Pancreas (tissue), 10 donors: ENCODE measurements at regions not wholly inside any gene's neighbourhood (a gene's known extent, or its start where the extent isn't known, plus 50 kb on each side); places are given as distances from the start of the nearest gene placed in this dataset.
"Not testable (repeated sequence)": the region's sequence is repeated elsewhere in the genome, so short reads cannot be mapped to it uniquely, and the experiment has no call there.

Source experiments
- ATAC-seq, 4 donors: fragments of 200-7000 bp; cut with Tn5 transposase; one replicate each; pipeline versions ENCODE4 v1.8.0 to v1.9.1; 2020; ENCODE audit warnings: mild to moderate bottlenecking in 4 of 4, moderate library complexity in 4 of 4
- DNase-seq, 6 donors: peaks; one replicate each; pipeline ENCODE4 v3.0.0-alpha.2; 2020
- FAIRE-seq: peaks from 2 replicates; lab custom pipeline; 2012; peaks lifted over from hg19 to GRCh38; lab: Jason Lieb, UNC
- H3K27ac ChIP-seq, 4 donors: fragments of 200-600 bp; sonication (generic); 1 replicate in 3 of 4; 2 replicates in 1 of 4; pipeline versions ENCODE4 v1.5.0 to v1.8.0; 2020
- H3K27me3 ChIP-seq, 4 donors: fragments of 200-600 bp; one replicate each; pipeline ENCODE4 v1.8.0; 2021
- H3K36me3 ChIP-seq, 3 donors: fragments of 200-600 bp; sonication (generic) in 1 of 3; one replicate each; pipeline versions ENCODE4 v1.5.0 to v1.8.0; 2020 to 2021
- H3K4me1 ChIP-seq, 3 donors: fragments of 200-600 bp; one replicate each; pipeline ENCODE4 v1.8.0; 2021
- H3K4me3 ChIP-seq, 4 donors: fragments of 200-600 bp; sonication (generic) in 2 of 4; one replicate each; pipeline versions ENCODE4 v1.5.0 to v1.8.0; 2020 to 2021
- H3K9me3 ChIP-seq, 4 donors: fragments of 200-600 bp; one replicate each; pipeline ENCODE4 v1.8.0; 2021
- WGBS, 2 donors: extraction: QIAGEN DNeasy Blood & Tissue Kit; methylation state at CpG; one replicate each; pipeline ENCODE4 v1.1.7; 2013; 5-methylcytosine and 5-hydroxymethylcytosine counted together
- intact Hi-C, 3 donors: fragments of 100-400 bp; cut with DNase I; formaldehyde crosslinking; loops; one replicate each; pipeline versions ENCODE4 v1.11.1 to v1.14.2; 2022
- TF ChIP-seq, protein P1 (sequence below), 4 donors: fragments of 200-600 bp; sonication (generic) in 3 of 4; IDR thresholded peaks; one replicate each; pipeline versions ENCODE4 v1.5.0 to v1.8.0; 2021; ENCODE audit warnings: antibody characterized with exemption in 4 of 4
- donor health status: healthy with polysubstance abuse.
- donor health status: DM: no; HTN: no; CAD: no; lungs with moderate emphysema.
- donor health status: DM: no; HTN: no; CAD: no.
- donor health status: control.
- donor health status: control.
- donor health status: Bipolar disorder and iron deficiency.
- donor health status: DM: yes; HTN: yes; CAD: no.
- donor health status: DM: no; HTN: no; CAD: no.
- donor health status: DM: no; HTN: no; CAD: no.
- donor health status: DM: yes; HTN: yes; CAD: no.

DNA sequence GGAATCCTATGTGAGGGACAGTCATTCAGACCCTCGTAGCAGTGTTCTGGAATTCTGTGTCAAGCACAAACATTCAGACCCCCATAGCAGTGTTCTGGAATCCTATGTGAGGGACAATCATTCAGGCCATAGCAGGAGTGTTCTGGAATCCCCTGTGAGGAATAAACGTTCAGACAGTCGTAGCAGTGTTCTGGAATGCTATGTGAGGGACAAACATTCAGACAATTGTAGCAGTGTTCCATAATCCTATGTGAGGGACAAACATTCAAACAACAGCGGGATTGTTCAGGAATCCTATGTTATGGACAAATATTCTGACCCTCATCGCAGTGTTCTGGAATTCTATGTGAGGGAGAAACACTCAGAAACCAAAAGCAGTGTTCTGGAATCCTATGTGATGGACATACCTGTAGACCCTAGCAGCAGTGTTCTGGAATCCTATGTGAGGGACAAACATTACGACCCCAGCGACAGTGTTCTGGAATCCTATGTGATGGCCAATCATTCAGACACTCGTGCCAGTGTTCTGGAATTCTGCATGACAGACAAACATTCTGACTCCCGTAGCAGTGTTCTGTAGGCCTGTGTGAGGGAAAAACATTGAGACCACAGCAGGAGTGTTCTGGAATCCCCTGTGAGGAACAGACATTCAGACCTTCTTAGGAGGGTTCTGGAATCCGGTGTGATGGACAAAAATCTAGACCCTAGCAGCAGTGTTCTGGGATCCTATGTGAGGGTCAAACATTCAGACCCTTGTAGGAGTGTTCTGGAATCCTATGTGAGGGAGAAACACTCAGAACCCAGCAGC is 388.1 kb upstream of the SPATA31A5 start:
- intact Hi-C loops, ATAC-seq, DNase-seq, FAIRE-seq, H3K9me3 ChIP-seq, H3K36me3 ChIP-seq, H3K4me3 ChIP-seq, H3K27ac ChIP-seq, H3K4me1 ChIP-seq, H3K27me3 ChIP-seq: not testable (repeated sequence)
- WGBS, 2 donors = 33 to 37% methylated on average over 10 of the region's 10 CpGs

DNA sequence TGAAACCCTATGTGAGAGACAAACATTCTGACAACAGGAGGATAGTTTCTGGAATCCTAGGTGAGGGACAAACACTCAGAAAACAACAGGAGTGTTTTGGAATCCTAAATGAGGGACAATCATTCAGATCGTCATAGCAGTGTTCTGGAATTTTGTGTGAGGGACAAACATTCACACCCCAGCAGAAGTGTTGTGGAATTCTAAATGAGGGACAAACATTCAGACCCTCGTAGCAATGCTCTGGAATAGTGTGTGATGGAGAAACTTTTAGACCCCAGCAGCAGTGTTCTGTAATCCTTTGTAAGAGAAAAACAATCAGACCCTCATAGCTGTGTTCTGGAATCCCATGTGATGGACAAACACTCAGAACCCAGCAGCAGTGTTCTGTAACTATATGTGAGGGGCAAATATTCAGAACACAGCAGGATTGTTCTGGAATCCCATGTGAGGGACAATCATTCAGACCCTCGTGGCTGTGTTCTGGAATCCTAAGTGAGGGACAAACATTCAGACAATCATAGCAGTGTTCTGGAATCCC is 387.4 kb upstream of the SPATA31A5 start:
- H3K4me3 ChIP-seq, H3K27me3 ChIP-seq, DNase-seq, ATAC-seq, H3K9me3 ChIP-seq, H3K36me3 ChIP-seq, FAIRE-seq, H3K4me1 ChIP-seq, H3K27ac ChIP-seq, intact Hi-C loops: not testable (repeated sequence)
- 29 to 34% methylated on average over 3 of the region's 3 CpGs for WGBS, 2 donors

DNA sequence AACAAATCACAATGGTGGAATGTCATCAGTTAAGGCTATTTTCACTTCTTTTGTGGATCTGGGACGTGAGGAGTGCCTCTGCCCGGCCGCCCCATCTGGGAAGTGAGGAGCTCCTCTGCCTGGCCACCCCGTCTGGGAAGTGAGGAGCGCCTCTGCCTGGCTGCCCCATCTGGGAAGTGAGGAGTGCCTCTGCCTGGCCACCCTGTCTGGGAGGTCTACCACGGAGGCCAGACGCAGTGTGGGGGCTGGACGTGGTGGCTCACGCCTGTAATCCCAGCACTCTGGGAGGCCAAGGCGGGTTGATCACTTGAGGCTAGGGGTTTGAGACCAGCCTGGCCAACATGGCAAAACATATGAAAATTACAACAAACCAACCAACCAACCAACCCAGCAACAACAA is 369.7 kb upstream of the SPATA31A5 start:
- intact Hi-C loops, H3K36me3 ChIP-seq, H3K4me1 ChIP-seq, H3K27me3 ChIP-seq, H3K9me3 ChIP-seq, H3K27ac ChIP-seq, FAIRE-seq, ATAC-seq, H3K4me3 ChIP-seq: not testable (repeated sequence)
- 76 to 81% methylated on average over 10 of the region's 10 CpGs for WGBS, 2 donors
- peak in 1 of 6 donors; percentile 29 for DNase-seq

GRCh38 chr9:60545346-60545877 is 368.8 kb upstream of the SPATA31A5 start:
- Histone ChIP-seq H3K9me3 (no peaks in the 10 kb centered on the region), H3K27me3 (no peaks in the 10 kb centered on the region), H3K4me3 (no peak overlapping the region), H3K36me3 (no peaks in the 10 kb centered on the region), H3K27ac (no peak overlapping the region), H3K4me1 (no peaks in the 10 kb centered on the region)
- TF ChIP-seq, protein P1, sequence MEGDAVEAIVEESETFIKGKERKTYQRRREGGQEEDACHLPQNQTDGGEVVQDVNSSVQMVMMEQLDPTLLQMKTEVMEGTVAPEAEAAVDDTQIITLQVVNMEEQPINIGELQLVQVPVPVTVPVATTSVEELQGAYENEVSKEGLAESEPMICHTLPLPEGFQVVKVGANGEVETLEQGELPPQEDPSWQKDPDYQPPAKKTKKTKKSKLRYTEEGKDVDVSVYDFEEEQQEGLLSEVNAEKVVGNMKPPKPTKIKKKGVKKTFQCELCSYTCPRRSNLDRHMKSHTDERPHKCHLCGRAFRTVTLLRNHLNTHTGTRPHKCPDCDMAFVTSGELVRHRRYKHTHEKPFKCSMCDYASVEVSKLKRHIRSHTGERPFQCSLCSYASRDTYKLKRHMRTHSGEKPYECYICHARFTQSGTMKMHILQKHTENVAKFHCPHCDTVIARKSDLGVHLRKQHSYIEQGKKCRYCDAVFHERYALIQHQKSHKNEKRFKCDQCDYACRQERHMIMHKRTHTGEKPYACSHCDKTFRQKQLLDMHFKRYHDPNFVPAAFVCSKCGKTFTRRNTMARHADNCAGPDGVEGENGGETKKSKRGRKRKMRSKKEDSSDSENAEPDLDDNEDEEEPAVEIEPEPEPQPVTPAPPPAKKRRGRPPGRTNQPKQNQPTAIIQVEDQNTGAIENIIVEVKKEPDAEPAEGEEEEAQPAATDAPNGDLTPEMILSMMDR (IDR thresholded peaks at IDR 0.05) = no peak
- 83 to 86% methylated on average over 19 of the region's 19 CpGs for WGBS, 2 donors
- ATAC-seq = no peak
- DNase-seq = peak in 3 of 6 donors; percentile 8 to 62 (median 39)
- intact Hi-C loops = no loop called here
- no peak for FAIRE-seq

GRCh38 chr9:60545878-60546385 is 368.3 kb upstream of the SPATA31A5 start:
- Histone ChIP-seq H3K27ac (no peak overlapping the region), H3K4me3 (no peak overlapping the region), H3K4me1 (no peaks in the 10 kb centered on the region), H3K36me3 (no peaks in the 10 kb centered on the region), H3K27me3 (no peaks in the 10 kb centered on the region), H3K9me3 (no peaks in the 10 kb centered on the region)
- DNase-seq (peak in 2 of 6 donors; percentile 3 to 38), FAIRE-seq (no peak), ATAC-seq (no peak)
- intact Hi-C loops = no loop called here
- WGBS, 2 donors = 88 to 90% methylated on average over 27 of the region's 27 CpGs
- TF ChIP-seq, protein P1 (IDR thresholded peaks at IDR 0.05) = no peak

- TF ChIP-seq, protein P1 (IDR thresholded peaks at IDR 0.05) = no peak
- FAIRE-seq = no peak
Observed at GRCh38 chr9:60546406-60546805, 367.8 kb upstream of the SPATA31A5 start.

GRCh38 chr9:60546990-60547389 is 367.2 kb upstream of the SPATA31A5 start:
- DNase-seq = peak in 1 of 6 donors; percentile 23
- intact Hi-C loops = not testable (repeated sequence)

More at GRCh38 chr9:60546406-60546805, 367.8 kb upstream of the SPATA31A5 start:
- intact Hi-C loops = no loop called here
- no peak overlapping the region for H3K4me3 ChIP-seq
- no peak for DNase-seq
- H3K4me1 ChIP-seq = no peaks in the 10 kb centered on the region
- no peaks in the 10 kb centered on the region for H3K36me3 ChIP-seq
- no peaks in the 10 kb centered on the region for H3K27me3 ChIP-seq
- H3K9me3 ChIP-seq = no peaks in the 10 kb centered on the region
- H3K27ac ChIP-seq = no peak overlapping the region
- 84 to 91% methylated on average over 19 of the region's 19 CpGs for WGBS, 2 donors
- ATAC-seq = no peak

More at GRCh38 chr9:60546990-60547389, 367.2 kb upstream of the SPATA31A5 start:
- H3K9me3 ChIP-seq, H3K4me1 ChIP-seq, FAIRE-seq, H3K27ac ChIP-seq, H3K36me3 ChIP-seq, H3K4me3 ChIP-seq, ATAC-seq, H3K27me3 ChIP-seq: not testable (repeated sequence)
- WGBS, 2 donors = 84 to 90% methylated on average over 18 of the region's 18 CpGs
